MM.1S (cell line): ENCODE measurements at regions not wholly inside any gene's neighbourhood (a gene's known extent, or its start where the extent isn't known, plus 50 kb on each side); places are given as distances from the start of the nearest gene placed in this dataset.

Experiments used
- CTCF ChIP-seq: fragments of 300-600 bp; sonication (generic); IDR thresholded peaks from 2 replicates; pipeline ENCODE4 v1.5.1; 2016; ENCODE audit warnings: antibody characterized with exemption, low read length, mixed read lengths
- EZH2 ChIP-seq: fragments of 300-600 bp; sonication (generic); optimal IDR thresholded peaks from 2 replicates; pipeline ENCODE3; 2017; ENCODE audit warnings: low read depth, mild to moderate bottlenecking, antibody characterized with exemption, low read length, mixed read lengths
- EZH2phosphoT487 ChIP-seq: fragments of 300-600 bp; sonication (generic); IDR thresholded peaks from 2 replicates; pipeline ENCODE4 v1.6.1; 2018; ENCODE audit warnings: antibody characterized with exemption, low read length

- TF ChIP-seq CTCF = no peak
- no peak for TF ChIP-seq EZH2phosphoT487
- TF ChIP-seq EZH2 = no peak
These were observed 858.1 kb downstream of the MAFB start for GRCh38 chr20:39830903-39831302.
